ENCODE measurements at regions not wholly inside any gene's neighbourhood (a gene's known extent, or its start where the extent isn't known, plus 50 kb on each side); places are given as distances from the start of the nearest gene placed in this dataset.

- TF ChIP-seq POLR2A (IDR thresholded peaks at IDR 0.05; ENCODE audit: low read depth, low read length) = no peak
- TF ChIP-seq POLR2AphosphoS5 (IDR thresholded peaks at IDR 0.05; ENCODE audit: low read depth, low read length) = no peak
- TF ChIP-seq TAF1 (IDR thresholded peaks at IDR 0.05; ENCODE audit: borderline replicate concordance, low read depth, low read length) = no peak
Measured at GRCh38 chr3:83453056-83453455, 1505.7 kb upstream of the CADM2 start.

Measured in GM12892 (cell line).